Transverse colon (tissue), 4 donors: ENCODE measurements at regions not wholly inside any gene's neighbourhood (a gene's known extent, or its start where the extent isn't known, plus 50 kb on each side); places are given as distances from the start of the nearest gene placed in this dataset.

Experiments
- CTCF ChIP-seq, 5 experiments: fragments of 200-600 bp in 3 of 5; fragments of 450-650 bp in 2 of 5; sonication (generic) in 3 of 5; IDR thresholded peaks; 1 replicate in 2 of 5; 2 replicates in 3 of 5; pipeline ENCODE4 v1.5.1; 2016 to 2017; ENCODE audit warnings: antibody characterized with exemption in 5 of 5, inconsistent platforms in 3 of 5, mild to moderate bottlenecking in 2 of 5, moderate library complexity in 1 of 5
- EP300 ChIP-seq: sonication (generic); formaldehyde crosslinking; IDR thresholded peaks from one replicate; pipeline ENCODE4 v1.6.1; 2017; ENCODE audit warnings: antibody characterized with exemption, low read depth
- POLR2A ChIP-seq: fragments of 450-650 bp; IDR thresholded peaks from one replicate; pipeline ENCODE4 v1.6.1; 2016; ENCODE audit warnings: antibody characterized with exemption, mild to moderate bottlenecking, moderate library complexity
- POLR2AphosphoS5 ChIP-seq, 3 donors: sonication (generic); formaldehyde crosslinking; IDR thresholded peaks; one replicate each; pipeline ENCODE4 v1.6.1; 2016; ENCODE audit warnings: antibody characterized with exemption in 3 of 3

- TF ChIP-seq POLR2A (no peak), CTCF (IDR thresholded peaks at IDR 0.05) (no peak), EP300 (no peak), POLR2AphosphoS5 (IDR thresholded peaks at IDR 0.05) (no peak)
Observed at GRCh38 chr20:39751557-39752137, 789.5 kb downstream of the DHX35 start.
